Nephron progenitor cell (in vitro differentiated cells): ENCODE measurements at regions not wholly inside any gene's neighbourhood (a gene's known extent, or its start where the extent isn't known, plus 50 kb on each side); places are given as distances from the start of the nearest gene placed in this dataset.

Experiments
- DNase-seq: peaks from one replicate; pipeline ENCODE4 v3.0.0; 2021
- H3K27ac Mint-ChIP-seq: 2 replicates; pipeline ENCODE4 v1.8.0; 2021; ENCODE audit warnings: mild to moderate bottlenecking, moderate library complexity, mixed read lengths
- H3K27me3 Mint-ChIP-seq: 2 replicates; pipeline ENCODE4 v1.8.0; 2021; ENCODE audit warnings: mild to moderate bottlenecking, low read depth, mixed read lengths; ENCODE audit not compliant: poor library complexity
- H3K36me3 Mint-ChIP-seq: 2 replicates; pipeline ENCODE4 v1.8.0; 2021; ENCODE audit warnings: low read depth, mixed read lengths
- H3K4me1 Mint-ChIP-seq: 2 replicates; pipeline ENCODE4 v1.8.0; 2021; ENCODE audit warnings: mixed read lengths
- H3K4me3 Mint-ChIP-seq: 2 replicates; pipeline ENCODE4 v1.8.0; 2021; ENCODE audit warnings: mild to moderate bottlenecking, moderate library complexity, mixed read lengths
- H3K9me3 Mint-ChIP-seq: 2 replicates; pipeline ENCODE4 v1.8.0; 2021; ENCODE audit warnings: mild to moderate bottlenecking, moderate library complexity, mixed read lengths
- TF ChIP-seq, protein P1 (sequence below): fragments of 200-600 bp; sonication (generic); IDR thresholded peaks from 2 replicates; pipeline ENCODE4 v1.5.0; 2021; ENCODE audit warnings: antibody characterized with exemption

DNA sequence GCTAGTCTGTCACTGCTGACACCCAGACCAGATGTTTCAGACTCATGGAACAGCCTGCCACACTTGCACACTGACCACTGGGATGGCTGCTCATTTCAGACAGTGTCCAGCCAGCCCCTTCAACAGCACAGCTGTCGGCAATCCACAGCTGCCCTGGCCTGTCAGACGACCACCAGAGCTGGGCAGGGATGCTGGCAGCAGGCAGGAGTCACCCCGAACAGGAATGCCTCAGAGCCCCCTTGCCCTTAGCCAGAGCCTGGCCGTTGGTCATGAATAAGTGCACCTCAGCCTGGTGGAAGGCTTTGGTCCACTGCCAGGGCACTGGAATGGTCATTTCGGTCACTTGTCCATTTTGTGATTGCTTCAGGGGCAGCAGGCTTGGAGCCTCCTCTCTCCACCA lies 149.6 kb upstream of the TCERG1L start:
- no peak for DNase-seq
- Mint-ChIP-seq H3K36me3 (no peaks in the 10 kb centered on the region), H3K27ac (no peak overlapping the region), H3K4me1 (peaks cover 14% of the 10 kb centered on the region), H3K27me3 (peaks cover 38% of the 10 kb centered on the region), H3K9me3 (no peaks in the 10 kb centered on the region), H3K4me3 (no peak overlapping the region)
- TF ChIP-seq, protein P1, sequence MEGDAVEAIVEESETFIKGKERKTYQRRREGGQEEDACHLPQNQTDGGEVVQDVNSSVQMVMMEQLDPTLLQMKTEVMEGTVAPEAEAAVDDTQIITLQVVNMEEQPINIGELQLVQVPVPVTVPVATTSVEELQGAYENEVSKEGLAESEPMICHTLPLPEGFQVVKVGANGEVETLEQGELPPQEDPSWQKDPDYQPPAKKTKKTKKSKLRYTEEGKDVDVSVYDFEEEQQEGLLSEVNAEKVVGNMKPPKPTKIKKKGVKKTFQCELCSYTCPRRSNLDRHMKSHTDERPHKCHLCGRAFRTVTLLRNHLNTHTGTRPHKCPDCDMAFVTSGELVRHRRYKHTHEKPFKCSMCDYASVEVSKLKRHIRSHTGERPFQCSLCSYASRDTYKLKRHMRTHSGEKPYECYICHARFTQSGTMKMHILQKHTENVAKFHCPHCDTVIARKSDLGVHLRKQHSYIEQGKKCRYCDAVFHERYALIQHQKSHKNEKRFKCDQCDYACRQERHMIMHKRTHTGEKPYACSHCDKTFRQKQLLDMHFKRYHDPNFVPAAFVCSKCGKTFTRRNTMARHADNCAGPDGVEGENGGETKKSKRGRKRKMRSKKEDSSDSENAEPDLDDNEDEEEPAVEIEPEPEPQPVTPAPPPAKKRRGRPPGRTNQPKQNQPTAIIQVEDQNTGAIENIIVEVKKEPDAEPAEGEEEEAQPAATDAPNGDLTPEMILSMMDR = no peak

DNA sequence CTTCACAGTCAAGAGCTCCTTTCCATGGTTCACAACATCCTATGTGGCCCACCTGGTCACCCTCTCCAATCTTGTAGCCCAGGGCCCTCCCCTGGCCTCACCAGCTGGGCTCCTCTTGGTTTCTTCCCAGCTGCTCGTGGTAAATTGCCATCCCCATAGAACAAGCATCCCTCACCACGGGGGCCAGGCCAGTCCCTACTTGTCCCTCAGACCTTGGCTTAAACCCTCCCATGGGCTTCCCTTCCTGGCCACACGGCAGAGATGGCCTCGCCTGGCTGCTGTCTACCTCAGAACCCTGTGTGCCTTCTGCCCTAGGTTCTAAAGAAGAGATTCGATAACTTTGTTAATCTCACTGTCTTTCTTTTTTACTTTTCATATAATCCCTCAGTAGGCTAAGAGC lies 153.3 kb upstream of the TCERG1L start:
- TF ChIP-seq, protein P1 = no peak
- peaks cover 24% of the 10 kb centered on the region for H3K27me3 Mint-ChIP-seq
- peaks cover 7% of the 10 kb centered on the region for H3K4me1 Mint-ChIP-seq
- no peaks in the 10 kb centered on the region for H3K36me3 Mint-ChIP-seq
- H3K9me3 Mint-ChIP-seq = no peaks in the 10 kb centered on the region
- H3K4me3 Mint-ChIP-seq = no peak overlapping the region
- H3K27ac Mint-ChIP-seq = no peak overlapping the region
- no peak for DNase-seq

DNA sequence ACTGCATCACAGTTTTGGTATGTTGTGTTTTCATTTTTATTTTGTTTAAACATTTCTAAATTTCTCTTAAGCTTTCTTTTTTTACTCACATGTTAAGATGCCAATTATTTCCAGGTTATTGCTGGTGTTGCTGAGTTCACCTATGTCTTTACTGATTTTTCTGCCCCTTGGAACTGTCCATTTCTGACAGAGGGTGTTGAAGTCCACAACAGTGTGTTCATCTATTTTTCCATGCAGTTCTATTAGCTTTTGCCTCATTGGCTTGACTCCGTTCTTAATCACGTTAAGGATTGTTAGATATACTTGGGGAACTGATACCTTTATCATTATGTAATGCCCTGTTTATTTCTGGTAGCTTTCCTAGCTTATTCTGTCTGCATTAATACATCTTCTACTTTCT lies 158.0 kb upstream of the TCERG1L start:
- no peak for DNase-seq
- H3K4me3 Mint-ChIP-seq = no peak overlapping the region
- H3K9me3 Mint-ChIP-seq = no peaks in the 10 kb centered on the region
- H3K4me1 Mint-ChIP-seq = peaks cover 18% of the 10 kb centered on the region
- H3K36me3 Mint-ChIP-seq = no peaks in the 10 kb centered on the region
- H3K27me3 Mint-ChIP-seq = peaks cover 8% of the 10 kb centered on the region
- no peak overlapping the region for H3K27ac Mint-ChIP-seq
- TF ChIP-seq, protein P1 = no peak

DNA sequence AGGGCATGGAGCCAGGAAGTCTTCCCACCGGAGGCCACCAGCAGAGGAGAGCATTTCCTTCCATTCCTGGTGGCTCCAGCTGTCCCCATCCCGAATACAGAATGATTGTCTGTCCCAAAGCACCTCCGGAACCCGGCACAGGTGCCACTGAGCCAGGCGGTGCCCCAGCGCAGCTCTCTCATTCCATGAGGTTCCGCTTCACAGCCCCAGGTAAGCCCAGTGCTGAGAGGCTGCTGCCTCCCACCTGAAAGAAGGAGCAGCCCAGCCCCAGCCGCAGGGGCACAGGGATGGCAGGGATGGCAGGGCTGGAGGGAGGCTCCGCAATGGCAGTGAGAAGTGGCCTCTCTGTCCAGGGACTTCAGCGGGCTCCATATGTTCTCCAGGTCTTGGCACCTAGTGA lies 162.1 kb upstream of the TCERG1L start:
- no peak for DNase-seq
- no peak overlapping the region for H3K27ac Mint-ChIP-seq
- TF ChIP-seq, protein P1 = no peak
- H3K4me3 Mint-ChIP-seq = no peak overlapping the region
- H3K9me3 Mint-ChIP-seq = no peaks in the 10 kb centered on the region
- H3K4me1 Mint-ChIP-seq = peaks cover 47% of the 10 kb centered on the region
- H3K27me3 Mint-ChIP-seq = no peaks in the 10 kb centered on the region
- H3K36me3 Mint-ChIP-seq = no peaks in the 10 kb centered on the region

DNA sequence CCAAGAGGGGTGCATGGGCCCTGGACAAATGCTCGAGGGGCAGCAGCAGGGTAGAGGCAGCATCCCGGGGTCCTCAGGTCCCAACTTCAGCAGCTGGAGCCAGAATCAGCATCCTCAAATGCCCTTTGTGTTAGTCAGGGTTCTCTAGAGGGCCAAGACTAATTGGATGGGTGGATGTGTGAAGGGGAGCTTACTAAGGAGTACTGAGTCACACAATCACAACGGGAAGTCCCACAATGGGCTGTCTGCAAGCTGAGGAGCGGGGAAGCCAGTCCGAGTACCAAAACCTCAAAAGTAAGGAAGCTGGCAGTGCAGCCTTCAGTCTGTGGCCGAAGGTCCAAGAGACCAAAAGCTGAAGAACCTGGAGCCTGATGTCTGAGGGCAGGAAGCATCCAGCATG lies 162.9 kb upstream of the TCERG1L start:
- H3K9me3 Mint-ChIP-seq = no peaks in the 10 kb centered on the region

DNA sequence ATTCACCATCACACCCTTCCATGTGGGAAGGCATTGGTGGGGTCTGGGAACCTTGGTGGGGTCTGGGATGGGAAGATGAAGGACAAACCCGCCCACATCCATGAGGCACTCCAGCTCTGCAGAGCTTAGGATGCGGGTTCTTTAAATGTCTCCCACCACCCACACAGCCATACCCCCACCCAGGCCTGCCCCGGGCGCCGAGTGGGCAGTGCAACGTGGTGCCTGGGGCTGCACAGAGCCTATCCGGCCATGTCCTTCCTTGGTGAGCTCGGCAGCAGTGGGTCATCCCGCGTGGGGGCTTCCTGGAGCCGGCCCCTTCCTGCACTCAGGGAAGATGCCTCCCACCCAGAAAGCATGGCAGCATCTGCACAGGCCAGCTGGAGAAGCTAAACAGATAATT lies 163.5 kb upstream of the TCERG1L start:
- Mint-ChIP-seq H3K27me3 (peaks cover 4% of the 10 kb centered on the region), H3K9me3 (no peaks in the 10 kb centered on the region), H3K27ac (no peak overlapping the region), H3K36me3 (no peaks in the 10 kb centered on the region), H3K4me1 (peaks cover 49% of the 10 kb centered on the region), H3K4me3 (no peak overlapping the region)
- TF ChIP-seq, protein P1 = no peak
- DNase-seq = no peak

More for the DNA sequence above, 162.9 kb upstream of the TCERG1L start:
- Mint-ChIP-seq H3K4me1 (peaks cover 47% of the 10 kb centered on the region), H3K27me3 (no peaks in the 10 kb centered on the region), H3K4me3 (no peak overlapping the region), H3K36me3 (no peaks in the 10 kb centered on the region), H3K27ac (no peak overlapping the region)
- TF ChIP-seq, protein P1 = no peak
- no peak for DNase-seq
